ENCODE measurements at regions not wholly inside any gene's neighbourhood (a gene's known extent, or its start where the extent isn't known, plus 50 kb on each side); places are given as distances from the start of the nearest gene placed in this dataset.
A peak's percentile ranks its signal among the peaks of the same experiment; 100 is the strongest.

DNA sequence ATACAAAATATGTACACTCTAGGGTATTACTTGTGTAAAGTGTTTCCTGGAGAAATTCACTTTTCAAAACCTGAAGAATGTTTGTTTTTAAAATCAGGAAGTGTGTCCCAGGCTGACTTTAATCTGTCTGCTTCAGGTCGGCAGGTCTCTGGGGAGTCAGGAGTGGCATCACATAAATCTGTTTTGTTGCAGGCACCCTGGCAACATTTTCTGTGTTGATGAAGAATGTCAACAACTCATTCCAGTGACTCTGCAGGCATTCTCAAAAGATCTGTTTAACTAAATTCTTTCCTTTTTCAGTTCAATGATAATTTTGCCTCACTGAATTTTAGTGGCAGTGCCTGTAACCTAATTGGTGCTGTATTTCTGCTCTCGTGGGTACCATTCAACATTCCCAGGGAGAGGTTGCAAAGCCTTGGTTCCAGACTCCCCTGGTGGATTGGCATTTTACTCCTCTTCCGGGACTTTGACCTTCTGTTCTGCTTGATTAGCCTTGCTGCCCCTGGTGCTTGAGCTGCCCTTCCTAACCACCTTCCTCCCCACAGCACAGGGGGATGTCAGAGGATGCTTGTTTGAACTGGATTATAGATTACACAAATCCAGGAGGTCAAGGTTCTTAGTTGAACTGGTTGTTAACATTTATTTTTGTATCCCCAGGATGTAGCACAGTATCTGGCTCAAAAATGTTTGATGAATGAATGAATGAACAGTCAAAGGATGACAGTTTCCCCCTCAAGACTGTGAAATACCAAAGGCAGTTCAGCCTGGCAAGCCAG, 55.4 kb upstream of the LPGAT1 start:
- Histone ChIP-seq H3K36me3 (ENCODE audit: control insufficient read depth in 4 of 4, insufficient read depth in 3 of 4, low read depth in 1 of 4, low read length in 3 of 4) (no peaks in the 10 kb centered on the region), H3K4me1 (ENCODE audit: control insufficient read depth in 4 of 4, insufficient read depth in 4 of 4, low read length in 3 of 4) (peaks cover 0 to 30% (median 19%) of the 10 kb centered on the region in 4 donors), H3K27me3 (ENCODE audit: control insufficient read depth in 4 of 4, insufficient read depth in 4 of 4, low read length in 3 of 4) (no peaks in the 10 kb centered on the region), H3K4me3 (ENCODE audit: low read depth in 1 of 3, low read length in 3 of 3) (no peak overlapping the region), H3K27ac (ENCODE audit: low read depth in 1 of 2, low read length in 2 of 2) (peak overlapping the region; percentile 80 to 83), H3K9me3 (ENCODE audit: control insufficient read depth in 4 of 4, low read length in 3 of 4) (no peaks in the 10 kb centered on the region), H3K9ac (ENCODE audit: low read depth in 1 of 2, low read length in 2 of 2) (no peak overlapping the region)
- 13% methylated on average over 3 of the region's 3 CpGs for WGBS
- TF ChIP-seq FOXA1 (IDR thresholded peaks at IDR 0.05) = no peak
- no peak for TF ChIP-seq EGR1 (IDR thresholded peaks at IDR 0.05; ENCODE audit: low read depth in 2 of 2)
- TF ChIP-seq FOXA2 (IDR thresholded peaks at IDR 0.05) = peak; percentile 27
- TF ChIP-seq, protein P1, sequence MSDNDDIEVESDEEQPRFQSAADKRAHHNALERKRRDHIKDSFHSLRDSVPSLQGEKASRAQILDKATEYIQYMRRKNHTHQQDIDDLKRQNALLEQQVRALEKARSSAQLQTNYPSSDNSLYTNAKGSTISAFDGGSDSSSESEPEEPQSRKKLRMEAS (IDR thresholded peaks at IDR 0.05) = peak; percentile 76
- peak; percentile 82 for TF ChIP-seq SP1 (IDR thresholded peaks at IDR 0.05)
- TF ChIP-seq, protein P2, sequence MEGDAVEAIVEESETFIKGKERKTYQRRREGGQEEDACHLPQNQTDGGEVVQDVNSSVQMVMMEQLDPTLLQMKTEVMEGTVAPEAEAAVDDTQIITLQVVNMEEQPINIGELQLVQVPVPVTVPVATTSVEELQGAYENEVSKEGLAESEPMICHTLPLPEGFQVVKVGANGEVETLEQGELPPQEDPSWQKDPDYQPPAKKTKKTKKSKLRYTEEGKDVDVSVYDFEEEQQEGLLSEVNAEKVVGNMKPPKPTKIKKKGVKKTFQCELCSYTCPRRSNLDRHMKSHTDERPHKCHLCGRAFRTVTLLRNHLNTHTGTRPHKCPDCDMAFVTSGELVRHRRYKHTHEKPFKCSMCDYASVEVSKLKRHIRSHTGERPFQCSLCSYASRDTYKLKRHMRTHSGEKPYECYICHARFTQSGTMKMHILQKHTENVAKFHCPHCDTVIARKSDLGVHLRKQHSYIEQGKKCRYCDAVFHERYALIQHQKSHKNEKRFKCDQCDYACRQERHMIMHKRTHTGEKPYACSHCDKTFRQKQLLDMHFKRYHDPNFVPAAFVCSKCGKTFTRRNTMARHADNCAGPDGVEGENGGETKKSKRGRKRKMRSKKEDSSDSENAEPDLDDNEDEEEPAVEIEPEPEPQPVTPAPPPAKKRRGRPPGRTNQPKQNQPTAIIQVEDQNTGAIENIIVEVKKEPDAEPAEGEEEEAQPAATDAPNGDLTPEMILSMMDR (IDR thresholded peaks at IDR 0.05; ENCODE audit: low read depth, low read length, missing input control) = no peak
- TF ChIP-seq, protein P3, sequence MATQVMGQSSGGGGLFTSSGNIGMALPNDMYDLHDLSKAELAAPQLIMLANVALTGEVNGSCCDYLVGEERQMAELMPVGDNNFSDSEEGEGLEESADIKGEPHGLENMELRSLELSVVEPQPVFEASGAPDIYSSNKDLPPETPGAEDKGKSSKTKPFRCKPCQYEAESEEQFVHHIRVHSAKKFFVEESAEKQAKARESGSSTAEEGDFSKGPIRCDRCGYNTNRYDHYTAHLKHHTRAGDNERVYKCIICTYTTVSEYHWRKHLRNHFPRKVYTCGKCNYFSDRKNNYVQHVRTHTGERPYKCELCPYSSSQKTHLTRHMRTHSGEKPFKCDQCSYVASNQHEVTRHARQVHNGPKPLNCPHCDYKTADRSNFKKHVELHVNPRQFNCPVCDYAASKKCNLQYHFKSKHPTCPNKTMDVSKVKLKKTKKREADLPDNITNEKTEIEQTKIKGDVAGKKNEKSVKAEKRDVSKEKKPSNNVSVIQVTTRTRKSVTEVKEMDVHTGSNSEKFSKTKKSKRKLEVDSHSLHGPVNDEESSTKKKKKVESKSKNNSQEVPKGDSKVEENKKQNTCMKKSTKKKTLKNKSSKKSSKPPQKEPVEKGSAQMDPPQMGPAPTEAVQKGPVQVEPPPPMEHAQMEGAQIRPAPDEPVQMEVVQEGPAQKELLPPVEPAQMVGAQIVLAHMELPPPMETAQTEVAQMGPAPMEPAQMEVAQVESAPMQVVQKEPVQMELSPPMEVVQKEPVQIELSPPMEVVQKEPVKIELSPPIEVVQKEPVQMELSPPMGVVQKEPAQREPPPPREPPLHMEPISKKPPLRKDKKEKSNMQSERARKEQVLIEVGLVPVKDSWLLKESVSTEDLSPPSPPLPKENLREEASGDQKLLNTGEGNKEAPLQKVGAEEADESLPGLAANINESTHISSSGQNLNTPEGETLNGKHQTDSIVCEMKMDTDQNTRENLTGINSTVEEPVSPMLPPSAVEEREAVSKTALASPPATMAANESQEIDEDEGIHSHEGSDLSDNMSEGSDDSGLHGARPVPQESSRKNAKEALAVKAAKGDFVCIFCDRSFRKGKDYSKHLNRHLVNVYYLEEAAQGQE (IDR thresholded peaks at IDR 0.05) = no peak
- peak; percentile 94 to 96 for TF ChIP-seq HNF4A (conservative IDR thresholded peaks at IDR 0.05)
- TF ChIP-seq RXRA (IDR thresholded peaks at IDR 0.05) = peak; percentile 90 to 94
- TF ChIP-seq JUND (IDR thresholded peaks at IDR 0.05) = peak; percentile 65 to 72
- TF ChIP-seq HNF4G (IDR thresholded peaks at IDR 0.05) = peak; percentile 86
- TF ChIP-seq GABPA (IDR thresholded peaks at IDR 0.05 in 1 of 2, conservative IDR thresholded peaks at IDR 0.05 in 1 of 2) = peak in 1 of 2 donors; percentile 19
- TF ChIP-seq RAD21 (IDR thresholded peaks at IDR 0.05) = peak; percentile 52 to 72
- TF ChIP-seq YY1 (IDR thresholded peaks at IDR 0.05) = peak; percentile 63
- TF ChIP-seq, protein P4, sequence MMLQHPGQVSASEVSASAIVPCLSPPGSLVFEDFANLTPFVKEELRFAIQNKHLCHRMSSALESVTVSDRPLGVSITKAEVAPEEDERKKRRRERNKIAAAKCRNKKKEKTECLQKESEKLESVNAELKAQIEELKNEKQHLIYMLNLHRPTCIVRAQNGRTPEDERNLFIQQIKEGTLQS (IDR thresholded peaks at IDR 0.05) = no peak
- TF ChIP-seq NR2F2 (IDR thresholded peaks at IDR 0.05) = peak; percentile 85
- TF ChIP-seq TAF1 (conservative IDR thresholded peaks at IDR 0.05) = no peak
- TF ChIP-seq, protein P5, sequence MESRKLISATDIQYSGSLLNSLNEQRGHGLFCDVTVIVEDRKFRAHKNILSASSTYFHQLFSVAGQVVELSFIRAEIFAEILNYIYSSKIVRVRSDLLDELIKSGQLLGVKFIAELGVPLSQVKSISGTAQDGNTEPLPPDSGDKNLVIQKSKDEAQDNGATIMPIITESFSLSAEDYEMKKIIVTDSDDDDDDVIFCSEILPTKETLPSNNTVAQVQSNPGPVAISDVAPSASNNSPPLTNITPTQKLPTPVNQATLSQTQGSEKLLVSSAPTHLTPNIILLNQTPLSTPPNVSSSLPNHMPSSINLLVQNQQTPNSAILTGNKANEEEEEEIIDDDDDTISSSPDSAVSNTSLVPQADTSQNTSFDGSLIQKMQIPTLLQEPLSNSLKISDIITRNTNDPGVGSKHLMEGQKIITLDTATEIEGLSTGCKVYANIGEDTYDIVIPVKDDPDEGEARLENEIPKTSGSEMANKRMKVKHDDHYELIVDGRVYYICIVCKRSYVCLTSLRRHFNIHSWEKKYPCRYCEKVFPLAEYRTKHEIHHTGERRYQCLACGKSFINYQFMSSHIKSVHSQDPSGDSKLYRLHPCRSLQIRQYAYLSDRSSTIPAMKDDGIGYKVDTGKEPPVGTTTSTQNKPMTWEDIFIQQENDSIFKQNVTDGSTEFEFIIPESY (IDR thresholded peaks at IDR 0.05) = peak; percentile 47
- no peak for DNase-seq (ENCODE audit: low spot score)

Data from liver (tissue), 8 donors.